Esophagus squamous epithelium (tissue), 5 donors: ENCODE measurements at regions not wholly inside any gene's neighbourhood (a gene's known extent, or its start where the extent isn't known, plus 50 kb on each side); places are given as distances from the start of the nearest gene placed in this dataset.
"Not testable (repeated sequence)": the region's sequence is repeated elsewhere in the genome, so short reads cannot be mapped to it uniquely, and the experiment has no call there.

Experiments used
- DNase-seq: peaks from one replicate; lab custom pipeline; 2025; lab: John Stamatoyannopoulos, UW
- H3K27ac ChIP-seq, 4 donors: fragments of 200-600 bp; sonication (generic); one replicate each; pipeline ENCODE4 v1.5.1; 2016 to 2019; ENCODE audit warnings: mild to moderate bottlenecking in 1 of 4
- H3K27me3 ChIP-seq, 4 donors: fragments of 200-600 bp; sonication (generic); 1 replicate in 3 of 4; 2 replicates in 1 of 4; pipeline versions ENCODE4 v1.5.1 to v1.6.0; 2017 to 2021; ENCODE audit warnings: antibody characterized with exemption in 1 of 4
- H3K36me3 ChIP-seq, 3 donors: fragments of 200-600 bp; sonication (generic); one replicate each; pipeline ENCODE4 v1.5.1; 2016 to 2019
- H3K4me1 ChIP-seq, 3 donors: fragments of 200-600 bp; sonication (generic); one replicate each; pipeline ENCODE4 v1.5.1; 2017 to 2019
- H3K4me3 ChIP-seq, 4 donors: fragments of 200-600 bp; sonication (generic); 1 replicate in 3 of 4; 2 replicates in 1 of 4; pipeline ENCODE4 v1.5.1; 2016 to 2019; ENCODE audit warnings: mild to moderate bottlenecking in 2 of 4, moderate library complexity in 1 of 4
- H3K9me3 ChIP-seq, 3 donors: fragments of 200-600 bp; sonication (generic); one replicate each; pipeline ENCODE4 v1.5.1; 2016 to 2019
- POLR2A ChIP-seq, 4 donors: fragments of 450-650 bp; IDR thresholded peaks; one replicate each; pipeline ENCODE4 v1.6.1; 2017; ENCODE audit warnings: antibody characterized with exemption in 4 of 4, mild to moderate bottlenecking in 4 of 4, moderate library complexity in 3 of 4
- WGBS, 2 donors: methylation state at CpG; one replicate each; pipeline ENCODE4 v1.1.5; 2018; 5-methylcytosine and 5-hydroxymethylcytosine counted together
- intact Hi-C: fragments of 100-400 bp; cut with DNase I; formaldehyde crosslinking; loops from one replicate; pipeline ENCODE4 v1.15.0; 2022
- TF ChIP-seq, protein P1 (sequence below), 6 experiments: fragments of 450-650 bp in 4 of 6; fragments of 200-600 bp in 2 of 6; sonication (generic) in 2 of 6; IDR thresholded peaks; one replicate each; pipeline ENCODE4 v1.5.1; 2016 to 2019; ENCODE audit warnings: antibody characterized with exemption in 6 of 6, mild to moderate bottlenecking in 4 of 6, moderate library complexity in 4 of 6
- donor health status: DM: yes; HTN: yes; CAD: no.

DNA sequence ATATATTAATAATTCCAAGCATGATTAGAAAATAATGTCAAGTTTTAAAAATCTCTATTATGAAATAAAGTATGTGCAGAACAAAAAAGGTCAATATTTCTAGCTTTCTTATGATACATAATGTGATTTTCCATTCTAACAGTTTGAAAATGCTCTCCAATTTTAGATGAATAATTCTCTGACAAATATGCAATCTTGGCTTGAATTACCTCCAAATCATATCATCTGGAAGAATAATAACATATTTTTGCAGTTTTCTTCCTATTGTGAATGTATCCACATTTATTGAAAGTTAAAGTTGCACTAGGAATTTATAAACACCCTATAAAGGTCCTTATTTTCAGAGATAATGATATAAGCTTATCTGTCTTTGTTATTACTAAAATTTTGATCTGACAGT lies 548.5 kb upstream of the SLC10A2 start:
- Histone ChIP-seq H3K36me3 (no peaks in the 10 kb centered on the region), H3K4me3 (no peak overlapping the region), H3K27me3 (no peaks in the 10 kb centered on the region), H3K9me3 (no peaks in the 10 kb centered on the region), H3K4me1 (no peaks in the 10 kb centered on the region), H3K27ac (no peak overlapping the region)
- intact Hi-C loops, result no loop called here
- no peak for TF ChIP-seq POLR2A (IDR thresholded peaks at IDR 0.05)
- TF ChIP-seq, protein P1, sequence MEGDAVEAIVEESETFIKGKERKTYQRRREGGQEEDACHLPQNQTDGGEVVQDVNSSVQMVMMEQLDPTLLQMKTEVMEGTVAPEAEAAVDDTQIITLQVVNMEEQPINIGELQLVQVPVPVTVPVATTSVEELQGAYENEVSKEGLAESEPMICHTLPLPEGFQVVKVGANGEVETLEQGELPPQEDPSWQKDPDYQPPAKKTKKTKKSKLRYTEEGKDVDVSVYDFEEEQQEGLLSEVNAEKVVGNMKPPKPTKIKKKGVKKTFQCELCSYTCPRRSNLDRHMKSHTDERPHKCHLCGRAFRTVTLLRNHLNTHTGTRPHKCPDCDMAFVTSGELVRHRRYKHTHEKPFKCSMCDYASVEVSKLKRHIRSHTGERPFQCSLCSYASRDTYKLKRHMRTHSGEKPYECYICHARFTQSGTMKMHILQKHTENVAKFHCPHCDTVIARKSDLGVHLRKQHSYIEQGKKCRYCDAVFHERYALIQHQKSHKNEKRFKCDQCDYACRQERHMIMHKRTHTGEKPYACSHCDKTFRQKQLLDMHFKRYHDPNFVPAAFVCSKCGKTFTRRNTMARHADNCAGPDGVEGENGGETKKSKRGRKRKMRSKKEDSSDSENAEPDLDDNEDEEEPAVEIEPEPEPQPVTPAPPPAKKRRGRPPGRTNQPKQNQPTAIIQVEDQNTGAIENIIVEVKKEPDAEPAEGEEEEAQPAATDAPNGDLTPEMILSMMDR (IDR thresholded peaks at IDR 0.05), result no peak
- no peak for DNase-seq

DNA sequence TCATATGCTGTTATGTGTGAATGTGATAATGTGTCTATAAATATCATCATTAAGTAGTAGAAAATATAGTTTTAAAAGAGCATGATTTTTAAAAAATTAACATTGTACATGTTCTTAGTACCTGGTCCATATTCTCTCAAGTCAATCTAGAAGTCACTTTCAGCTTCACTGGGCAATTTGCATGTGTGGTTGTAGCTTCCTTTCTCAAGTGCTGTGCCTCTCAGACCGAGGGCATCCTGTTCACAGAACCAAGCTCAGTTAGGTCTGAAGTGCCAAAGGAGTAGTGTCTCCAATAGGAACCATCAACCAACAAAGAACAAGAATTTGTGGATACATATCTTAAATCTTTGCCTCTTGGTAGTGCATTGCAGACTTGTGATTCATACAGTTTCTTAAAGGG lies 541.8 kb upstream of the SLC10A2 start:
- intact Hi-C loops, result no loop called here
- TF ChIP-seq POLR2A (IDR thresholded peaks at IDR 0.05), result no peak
- TF ChIP-seq, protein P1 (IDR thresholded peaks at IDR 0.05), result no peak
- H3K27me3 ChIP-seq, result no peaks in the 10 kb centered on the region
- H3K4me3 ChIP-seq, result no peak overlapping the region
- WGBS, 2 donors, result 54 to 70% methylated on average over 1 of the region's 1 CpG
- no peaks in the 10 kb centered on the region for H3K9me3 ChIP-seq
- no peaks in the 10 kb centered on the region for H3K36me3 ChIP-seq
- no peak overlapping the region for H3K27ac ChIP-seq
- DNase-seq, result no peak
- H3K4me1 ChIP-seq, result no peaks in the 10 kb centered on the region

DNA sequence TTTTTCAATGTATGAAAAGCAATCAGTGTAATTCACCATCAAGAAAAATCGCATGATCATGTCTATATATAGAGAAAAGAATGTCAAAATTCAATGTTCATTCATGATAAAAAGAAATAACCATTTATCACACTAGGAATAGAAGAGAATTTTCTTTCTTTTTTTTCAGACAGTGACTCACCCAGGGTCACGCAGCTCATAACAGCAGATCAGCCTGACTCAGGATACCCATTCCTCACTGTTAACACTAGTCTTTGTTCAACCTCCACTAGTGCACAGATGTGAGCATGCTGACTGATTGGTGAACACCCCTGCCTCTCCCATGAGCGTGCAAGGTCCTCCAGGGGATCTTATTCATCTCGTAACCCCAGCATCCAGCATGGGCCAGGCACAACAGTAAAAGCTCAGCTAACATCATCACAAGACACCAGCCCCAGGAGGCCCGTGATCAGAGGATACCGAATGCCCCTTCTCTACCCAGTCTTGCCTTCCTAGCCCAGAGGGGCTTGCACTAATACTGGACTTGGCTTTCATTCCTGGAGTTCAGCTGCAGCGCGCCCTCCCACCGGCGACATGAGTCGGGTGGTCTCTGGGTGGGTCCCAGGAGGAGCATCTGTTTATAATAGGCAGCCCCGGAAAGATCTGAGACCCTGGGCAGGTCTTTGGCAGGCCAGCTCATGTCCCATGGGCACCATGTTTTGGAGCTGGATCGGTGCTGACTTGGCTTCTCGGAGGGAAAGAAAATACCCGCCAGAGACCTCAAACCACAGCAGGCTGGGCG lies 539.5 kb upstream of the SLC10A2 start:
- intact Hi-C loops, result no loop called here
- TF ChIP-seq POLR2A (IDR thresholded peaks at IDR 0.05), result no peak
- TF ChIP-seq, protein P1 (IDR thresholded peaks at IDR 0.05), result no peak
- Histone ChIP-seq H3K27ac (no peak overlapping the region), H3K36me3 (no peaks in the 10 kb centered on the region), H3K27me3 (no peaks in the 10 kb centered on the region), H3K9me3 (no peaks in the 10 kb centered on the region), H3K4me3 (no peak overlapping the region), H3K4me1 (no peaks in the 10 kb centered on the region)
- DNase-seq, result no peak
- WGBS, 2 donors, result 71 to 83% methylated on average over 6 to 11 of the region's 16 CpGs

- H3K27me3 ChIP-seq, H3K9me3 ChIP-seq, H3K36me3 ChIP-seq, H3K27ac ChIP-seq, intact Hi-C loops, DNase-seq, H3K4me3 ChIP-seq, H3K4me1 ChIP-seq: not testable (repeated sequence)
- no CpG with 5 or more reads among the region's 26 CpGs for WGBS, 2 donors
Observed at GRCh38 chr13:103599870-103600269, 533.7 kb upstream of the SLC10A2 start.

DNA sequence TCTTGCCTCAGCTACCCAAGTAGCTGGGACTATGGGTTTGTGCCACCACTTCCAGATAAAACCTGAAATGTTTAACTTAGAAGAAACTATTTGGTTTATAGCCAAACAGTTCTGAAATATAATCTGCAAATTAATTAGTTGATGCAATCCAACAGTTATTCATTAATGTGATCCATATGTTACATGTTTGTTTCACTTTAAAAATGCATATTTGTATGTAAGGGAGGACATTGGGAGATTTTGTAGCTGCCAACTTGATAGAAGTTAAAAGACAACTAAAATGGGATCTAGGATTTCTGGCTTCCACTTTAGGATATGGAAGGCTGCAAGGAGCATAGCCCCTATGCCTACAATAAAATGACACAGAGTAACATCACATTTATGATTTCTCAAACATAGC lies 532.5 kb upstream of the SLC10A2 start:
- Histone ChIP-seq H3K4me1 (no peaks in the 10 kb centered on the region), H3K27ac (no peak overlapping the region), H3K4me3 (no peak overlapping the region), H3K9me3 (no peaks in the 10 kb centered on the region), H3K36me3 (no peaks in the 10 kb centered on the region), H3K27me3 (no peaks in the 10 kb centered on the region)
- no peak for TF ChIP-seq POLR2A (IDR thresholded peaks at IDR 0.05)
- TF ChIP-seq, protein P1 (IDR thresholded peaks at IDR 0.05), result no peak
- intact Hi-C loops, result no loop called here
- DNase-seq, result no peak

DNA sequence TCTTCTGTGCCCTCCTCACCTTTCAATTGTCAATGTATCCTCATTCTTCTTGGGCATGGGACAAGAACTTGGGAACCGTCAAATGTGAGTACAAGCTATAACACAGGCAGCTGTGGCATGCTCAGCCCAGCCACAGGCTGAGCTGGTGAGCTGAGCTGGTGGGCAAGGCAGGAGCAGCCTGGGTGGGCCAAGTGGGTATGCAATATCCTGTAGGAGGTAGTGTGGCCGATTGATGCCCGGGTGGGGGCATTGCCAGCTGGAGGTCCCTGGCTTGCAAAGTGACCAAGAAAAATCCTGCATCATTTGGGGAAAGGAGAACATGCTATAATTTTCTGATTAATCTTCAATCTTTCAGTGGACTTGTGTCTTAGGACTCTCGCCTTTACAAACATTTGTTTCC lies 507.2 kb upstream of the SLC10A2 start:
- Histone ChIP-seq H3K27me3 (no peaks in the 10 kb centered on the region), H3K4me3 (no peak overlapping the region), H3K27ac (no peak overlapping the region), H3K4me1 (no peaks in the 10 kb centered on the region), H3K9me3 (peaks cover 0 to 6% (median 5%) of the 10 kb centered on the region in 3 donors), H3K36me3 (no peaks in the 10 kb centered on the region)
- intact Hi-C loops, result no loop called here
- DNase-seq, result no peak
- WGBS, 2 donors, result 70 to 78% methylated on average over 3 to 4 of the region's 4 CpGs
- no peak for TF ChIP-seq POLR2A (IDR thresholded peaks at IDR 0.05)
- TF ChIP-seq, protein P1 (IDR thresholded peaks at IDR 0.05), result no peak
